H1 (cell line): ENCODE measurements at regions not wholly inside any gene's neighbourhood (a gene's known extent, or its start where the extent isn't known, plus 50 kb on each side); places are given as distances from the start of the nearest gene placed in this dataset.

Source experiments
- CTCF ChIA-PET: fragments of 300-600 bp; sonication (Branson Sonifier 250); formaldehyde crosslinking; loops from one replicate; lab custom pipeline; 2021; ENCODE audit not compliant: partially characterized antibody; lab: Charles Lee
- POLR2A ChIA-PET: fragments of 300-600 bp; sonication (Branson Sonifier 250); formaldehyde crosslinking; loops from one replicate; lab custom pipeline; 2021; ENCODE audit warnings: inconsistent platforms; ENCODE audit not compliant: partially characterized antibody; lab: Charles Lee
- DNase-seq, 2 experiments: peaks; one replicate each; pipeline versions ENCODE4 v3.0.0 to v3.0.0-alpha.2; 2010 to 2022; ENCODE audit warnings: low spot score in 2 of 2, low read depth in 1 of 2, mixed read lengths in 1 of 2
- FAIRE-seq: peaks from 2 replicates; lab custom pipeline; 2011; peaks lifted over from hg19 to GRCh38; lab: Jason Lieb, UNC
- H2AFZ ChIP-seq: 2 replicates; pipeline ENCODE4 v1.8.1; 2012; ENCODE audit warnings: low read length, inconsistent platforms
- H2AK5ac ChIP-seq: 2 replicates; pipeline ENCODE4 v1.6.1; 2013; ENCODE audit warnings: low read depth, low read length
- H2BK120ac ChIP-seq: replicated peaks from 2 replicates; pipeline ENCODE3; 2013; ENCODE audit warnings: low read depth, low read length, inconsistent platforms
- H2BK12ac ChIP-seq: 2 replicates; pipeline ENCODE4 v1.6.1; 2013; ENCODE audit warnings: low read depth, low read length
- H2BK15ac ChIP-seq: 2 replicates; pipeline ENCODE4 v1.6.1; 2013; ENCODE audit warnings: low read length
- H2BK20ac ChIP-seq: 2 replicates; pipeline ENCODE4 v1.6.1; 2013; ENCODE audit warnings: low read length
- H2BK5ac ChIP-seq: 2 replicates; pipeline ENCODE4 v1.6.1; 2013; ENCODE audit warnings: low read depth, low read length
- H3K14ac ChIP-seq: 2 replicates; pipeline ENCODE4 v1.6.1; 2013; ENCODE audit warnings: inconsistent platforms; ENCODE audit not compliant: insufficient read length
- H3K18ac ChIP-seq: 2 replicates; pipeline ENCODE4 v1.6.1; 2013; ENCODE audit warnings: low read length; ENCODE audit errors: extremely low read depth
- H3K23ac ChIP-seq: 2 replicates; pipeline ENCODE4 v1.6.1; 2013; ENCODE audit warnings: inconsistent platforms; ENCODE audit not compliant: insufficient read length
- H3K23me2 ChIP-seq: 2 replicates; pipeline ENCODE4 v1.6.1; 2013; ENCODE audit warnings: low read depth, low read length
- H3K27ac ChIP-seq: 2 replicates; pipeline ENCODE4 v1.6.1; 2011; ENCODE audit warnings: low read depth, low read length, inconsistent platforms
- H3K27me3 ChIP-seq, 4 experiments: replicated peaks in 1 of 4; 1 replicate in 1 of 4; 2 replicates in 3 of 4; pipeline versions ENCODE4 v1.6.1 to v1.8.1; 2011 to 2013; ENCODE audit warnings: low read length in 3 of 4, mild to moderate bottlenecking in 3 of 4, inconsistent platforms in 2 of 4, mixed read lengths in 2 of 4, moderate library complexity in 1 of 4; ENCODE audit not compliant: control insufficient read depth in 3 of 4, insufficient read depth in 3 of 4; ENCODE audit errors: extremely low read depth in 1 of 4
- H3K36me3 ChIP-seq, 4 experiments: 2 replicates each; pipeline versions ENCODE4 v1.6.1 to v1.8.1; 2011 to 2013; ENCODE audit warnings: mild to moderate bottlenecking in 4 of 4, low read length in 3 of 4, moderate library complexity in 2 of 4, control low read depth in 1 of 4, inconsistent platforms in 1 of 4; ENCODE audit not compliant: insufficient read depth in 4 of 4, control insufficient read depth in 2 of 4
- H3K4ac ChIP-seq: replicated peaks from 2 replicates; pipeline ENCODE3; 2013; ENCODE audit warnings: low read length, low read depth, mixed read lengths, inconsistent platforms; ENCODE audit not compliant: insufficient read length
- H3K4me1 ChIP-seq, 4 experiments: replicated peaks in 1 of 4; 1 replicate in 1 of 4; 2 replicates in 3 of 4; pipeline versions ENCODE4 v1.6.1 to v1.8.1; 2011 to 2013; ENCODE audit warnings: low read length in 3 of 4, inconsistent platforms in 2 of 4, mixed read lengths in 1 of 4; ENCODE audit not compliant: insufficient read depth in 4 of 4, control insufficient read depth in 3 of 4
- H3K4me2 ChIP-seq, 2 experiments: 2 replicates each; pipeline versions ENCODE4 v1.6.1 to v1.8.1; 2011 to 2013; ENCODE audit warnings: low read depth in 2 of 2, low read length in 2 of 2, control low read depth in 1 of 2, inconsistent platforms in 1 of 2, mild to moderate bottlenecking in 1 of 2; ENCODE audit not compliant: insufficient read depth in 1 of 2
- H3K4me3 ChIP-seq, 4 experiments: fragments of 200-600, 300-600 bp in 1 of 4; sonication (generic), shearing (Covaris generic), sonication (Bioruptor Twin) in 1 of 4; 2 replicates each; pipeline versions ENCODE4 v1.5.1 to v1.8.1; 2011 to 2016; ENCODE audit warnings: low read length in 4 of 4, low read depth in 3 of 4, control low read depth in 2 of 4, inconsistent platforms in 2 of 4, mild to moderate bottlenecking in 2 of 4, mixed read lengths in 1 of 4, moderate library complexity in 1 of 4; ENCODE audit not compliant: insufficient read depth in 2 of 4; ENCODE audit errors: extremely low read depth in 1 of 4
- H3K56ac ChIP-seq: replicated peaks from 2 replicates; pipeline ENCODE3; 2013; ENCODE audit warnings: low read depth, mild to moderate bottlenecking, mixed read lengths, low read length, inconsistent platforms; ENCODE audit not compliant: insufficient read length
- H3K79me1 ChIP-seq: 2 replicates; pipeline ENCODE4 v1.6.1; 2013; ENCODE audit warnings: low read depth, low read length, control low read depth
- H3K79me2 ChIP-seq, 2 experiments: 2 replicates each; pipeline versions ENCODE4 v1.6.1 to v1.8.1; 2012 to 2013; ENCODE audit warnings: low read length in 2 of 2, mild to moderate bottlenecking in 2 of 2, inconsistent platforms in 1 of 2; ENCODE audit not compliant: insufficient read depth in 2 of 2, control insufficient read depth in 1 of 2
- H3K9ac ChIP-seq, 4 experiments: replicated peaks in 1 of 4; 1 replicate in 1 of 4; 2 replicates in 3 of 4; pipeline versions ENCODE4 v1.6.1 to v1.8.1; 2011 to 2013; ENCODE audit warnings: low read depth in 3 of 4, low read length in 3 of 4, control low read depth in 2 of 4, mild to moderate bottlenecking in 2 of 4, moderate library complexity in 2 of 4, inconsistent platforms in 1 of 4; ENCODE audit errors: extremely low read depth in 1 of 4
- H3K9me3 ChIP-seq, 2 experiments: 2 replicates each; pipeline versions ENCODE4 v1.6.1 to v1.8.1; 2012 to 2013; ENCODE audit warnings: mild to moderate bottlenecking in 2 of 2, moderate library complexity in 2 of 2, control low read depth in 1 of 2, inconsistent platforms in 1 of 2, low read depth in 1 of 2, low read length in 1 of 2, mixed read lengths in 1 of 2; ENCODE audit not compliant: insufficient read depth in 2 of 2
- H4K20me1 ChIP-seq, 2 experiments: replicated peaks in 1 of 2; 2 replicates each; pipeline versions ENCODE3 to v1.8.1; 2011 to 2013; ENCODE audit warnings: inconsistent platforms in 2 of 2, low read length in 2 of 2, mild to moderate bottlenecking in 1 of 2; ENCODE audit not compliant: insufficient read depth in 2 of 2, control insufficient read depth in 1 of 2
- H4K5ac ChIP-seq: 2 replicates; pipeline ENCODE4 v1.6.1; 2013; ENCODE audit warnings: low read length, low read depth, mixed read lengths, inconsistent platforms; ENCODE audit not compliant: insufficient read length
- H4K8ac ChIP-seq: 2 replicates; pipeline ENCODE4 v1.8.0; 2013; ENCODE audit warnings: mild to moderate bottlenecking, moderate library complexity, low read length, inconsistent platforms; ENCODE audit not compliant: insufficient read depth; ENCODE audit errors: extremely low read depth
- H4K91ac ChIP-seq: replicated peaks from 2 replicates; pipeline ENCODE3; 2013; ENCODE audit warnings: low read length, mixed read lengths, inconsistent platforms; ENCODE audit not compliant: insufficient read length
- CEBPB ChIP-seq: IDR thresholded peaks from 2 replicates; pipeline ENCODE4 v1.6.1; 2012; ENCODE audit warnings: low read depth, low read length
- GABPA ChIP-seq: IDR thresholded peaks from 2 replicates; pipeline ENCODE4 v1.6.1; 2011; ENCODE audit warnings: mild to moderate bottlenecking, low read length, moderate library complexity, borderline replicate concordance; ENCODE audit not compliant: insufficient read depth
- JUN ChIP-seq: IDR thresholded peaks from 2 replicates; pipeline ENCODE4 v1.6.1; 2011; ENCODE audit warnings: low read depth, mild to moderate bottlenecking, improper control_type of control experiment, low read length
- PHF8 ChIP-seq: fragments of 200-600 bp; sonication (generic); conservative IDR thresholded peaks from 2 replicates; pipeline ENCODE4 v1.7.1; 2012; ENCODE audit warnings: low read depth, mild to moderate bottlenecking, inconsistent platforms, low read length, moderate library complexity
- RAD21 ChIP-seq, 2 experiments: IDR thresholded peaks in 1 of 2; conservative IDR thresholded peaks in 1 of 2; 2 replicates each; pipeline ENCODE4 v1.6.1; 2011; ENCODE audit warnings: low read depth in 2 of 2, low read length in 2 of 2, improper control_type of control experiment in 1 of 2, inconsistent platforms in 1 of 2, mild to moderate bottlenecking in 1 of 2, moderate library complexity in 1 of 2
- SAP30 ChIP-seq: fragments of 300-600 bp; sonication (generic); IDR thresholded peaks from 2 replicates; pipeline ENCODE4 v1.7.1; 2012; ENCODE audit warnings: low read length, moderate library complexity, mild to moderate bottlenecking, inconsistent platforms; ENCODE audit not compliant: insufficient read depth, insufficient replicate concordance
- SIX5 ChIP-seq: IDR thresholded peaks from 2 replicates; pipeline ENCODE4 v1.6.1; 2011; ENCODE audit warnings: mild to moderate bottlenecking, low read depth, low read length
- ZNF274 ChIP-seq: IDR thresholded peaks from 2 replicates; pipeline ENCODE4 v1.7.0; 2012; ENCODE audit warnings: low read length, borderline replicate concordance; ENCODE audit errors: extremely low read depth
- WGBS, 2 experiments: shearing (Covaris generic) in 1 of 2; methylation state at CpG; one replicate each; pipeline versions ENCODE4 v1.1.6 to v1.1.7; 2013 to 2015; ENCODE audit warnings: low lambda C conversion rate in 2 of 2, mixed read lengths in 2 of 2, inconsistent platforms in 1 of 2, low coverage in 1 of 2, missing lambda C conversion rate in 1 of 2; ENCODE audit not compliant: insufficient replicate concordance in 2 of 2, insufficient coverage in 1 of 2, insufficient read length in 1 of 2; ENCODE audit errors: extremely low coverage in 1 of 2, missing lambda C conversion rate in 1 of 2; 5-methylcytosine and 5-hydroxymethylcytosine counted together

DNA sequence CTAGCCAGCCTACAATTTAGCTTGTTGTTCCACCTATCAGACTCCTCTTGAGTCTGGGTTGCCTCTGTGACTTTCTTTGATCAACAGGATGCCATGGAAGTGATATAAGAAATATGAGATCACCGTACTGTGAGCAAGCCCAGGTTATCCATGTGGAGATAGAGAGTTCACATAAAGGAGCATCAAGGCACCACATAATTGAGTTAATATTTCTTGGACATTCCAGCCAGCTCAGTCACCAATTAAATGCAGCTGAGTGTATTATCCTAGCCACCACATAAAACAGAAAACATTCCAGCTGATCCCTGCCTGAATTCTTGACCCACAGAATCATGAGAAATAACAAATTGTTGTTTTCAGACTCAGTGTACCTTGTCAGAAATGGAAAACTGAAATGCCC is 253.6 kb downstream of the PPP1R2C start:
- ChIA-PET CTCF (no interaction called here), POLR2A (no interaction called here)
- no peak for DNase-seq
- no peak overlapping the region for H2BK5ac ChIP-seq
- H3K79me1 ChIP-seq = no peaks in the 10 kb centered on the region
- no peak overlapping the region for H3K18ac ChIP-seq
- H4K8ac ChIP-seq = no peak overlapping the region
- no peak overlapping the region for H3K56ac ChIP-seq
- H3K14ac ChIP-seq = no peak overlapping the region
- H4K91ac ChIP-seq = no peak overlapping the region
- no peak overlapping the region for H3K4me3 ChIP-seq
- H3K23ac ChIP-seq = no peak overlapping the region
- no peaks in the 10 kb centered on the region for H3K36me3 ChIP-seq
- no peak overlapping the region for H2AK5ac ChIP-seq
- H3K4me1 ChIP-seq = no peaks in the 10 kb centered on the region
- H2AFZ ChIP-seq = no peak overlapping the region
- H3K9me3 ChIP-seq = no peaks in the 10 kb centered on the region
- no peak overlapping the region for H3K4me2 ChIP-seq
- no peak overlapping the region for H2BK15ac ChIP-seq
- no peaks in the 10 kb centered on the region for H3K79me2 ChIP-seq
- H2BK20ac ChIP-seq = no peak overlapping the region
- no peaks in the 10 kb centered on the region for H4K20me1 ChIP-seq
- H3K27me3 ChIP-seq = no peaks in the 10 kb centered on the region
- FAIRE-seq = no peak
- H3K27ac ChIP-seq = no peak overlapping the region
- H4K5ac ChIP-seq = no peak overlapping the region
- WGBS, 2 experiments = 88% methylated on average over 1 of the region's 1 CpG; no CpG with 5 or more reads in 1 of the 2 experiments
- no peak overlapping the region for H3K4ac ChIP-seq
- H2BK120ac ChIP-seq = no peak overlapping the region
- H3K9ac ChIP-seq = no peak overlapping the region
- H2BK12ac ChIP-seq = no peak overlapping the region
- H3K23me2 ChIP-seq = no peaks in the 10 kb centered on the region
- TF ChIP-seq SAP30 (no peak), SIX5 (no peak), ZNF274 (no peak), GABPA (no peak), PHF8 (no peak), CEBPB (no peak), JUN (no peak), RAD21 (IDR thresholded peaks at IDR 0.05 in 1 of 2, conservative IDR thresholded peaks at IDR 0.05 in 1 of 2; ENCODE audit: low read depth in 2 of 2, low read length in 2 of 2) (no peak)
